ENCODE measurements at regions not wholly inside any gene's neighbourhood (a gene's known extent, or its start where the extent isn't known, plus 50 kb on each side); places are given as distances from the start of the nearest gene placed in this dataset.

DNA sequence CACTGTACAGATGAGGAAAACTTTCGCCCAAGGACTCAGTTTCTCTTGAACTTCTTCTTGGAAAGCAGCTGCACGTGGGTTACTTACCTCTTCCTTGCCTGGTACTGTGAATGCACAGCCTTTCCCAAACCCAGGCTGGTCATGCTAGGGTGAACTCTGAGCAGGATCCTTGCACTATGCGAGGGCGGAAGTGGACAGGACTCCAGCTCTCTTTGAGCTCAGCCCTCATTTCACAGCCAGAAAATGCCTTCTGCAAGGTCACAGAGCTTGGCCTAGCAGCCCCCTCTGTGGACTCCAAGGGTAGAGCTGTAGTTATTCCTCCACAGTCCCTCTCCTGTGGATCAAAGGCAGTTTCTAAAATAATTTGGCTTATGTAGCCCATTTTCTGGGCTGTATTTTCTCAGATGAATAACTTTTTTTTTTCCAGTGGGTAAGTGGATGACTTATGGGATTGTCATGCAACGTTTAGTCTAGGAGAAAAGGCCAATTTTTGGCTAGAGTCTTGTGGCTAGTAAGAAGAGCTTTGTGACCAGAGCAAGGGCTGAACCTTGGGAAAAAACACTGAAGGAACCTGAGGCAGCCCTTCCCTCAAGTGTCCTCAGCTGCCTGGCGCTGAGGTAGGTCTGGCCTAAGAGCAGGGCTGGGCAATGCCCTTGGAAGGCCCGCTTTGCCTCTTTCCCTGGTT, 172.7 kb downstream of the SCP2D1 start:
- no peak overlapping the region for H3K9ac ChIP-seq (ENCODE audit: low read length)
- no peak overlapping the region for H3K23ac ChIP-seq (ENCODE audit: low read length)
- H3K27ac ChIP-seq (ENCODE audit: low read depth, low read length), result no peak overlapping the region
- H3K18ac ChIP-seq (ENCODE audit: low read length), result no peak overlapping the region
- no peak overlapping the region for H2BK120ac ChIP-seq (ENCODE audit: low read depth, low read length)
- H4K8ac ChIP-seq (ENCODE audit: low read depth, low read length), result no peak overlapping the region
- no CpG with 5 or more reads among the region's 7 CpGs for WGBS (ENCODE audit: extremely low coverage, insufficient coverage, low lambda C conversion rate)
- H4K5ac ChIP-seq (ENCODE audit: low read length), result no peak overlapping the region
- no peak overlapping the region for H3K4ac ChIP-seq (ENCODE audit: low read depth, low read length)
- no peak overlapping the region for H2AK5ac ChIP-seq (ENCODE audit: low read length)
- H3K27me3 ChIP-seq (ENCODE audit: insufficient read depth, low read length, poor library complexity), result no peaks in the 10 kb centered on the region
- no peaks in the 10 kb centered on the region for H3K36me3 ChIP-seq (ENCODE audit: control insufficient read depth, insufficient read depth, low read length)
- H2BK15ac ChIP-seq (replicated peaks; ENCODE audit: low read depth), result no peak overlapping the region
- no peak for DNase-seq
- no peaks in the 10 kb centered on the region for H3K79me1 ChIP-seq (ENCODE audit: low read length)
- H3K56ac ChIP-seq (ENCODE audit: low read length), result no peak overlapping the region
- H3K79me2 ChIP-seq (ENCODE audit: control insufficient read depth, insufficient read depth, low read length), result no peaks in the 10 kb centered on the region
- H2BK5ac ChIP-seq (ENCODE audit: low read length), result no peak overlapping the region
- peaks cover 3% of the 10 kb centered on the region for H3K4me1 ChIP-seq (ENCODE audit: control insufficient read depth, low read depth, low read length)
- H3K4me2 ChIP-seq (ENCODE audit: low read length), result no peak overlapping the region
- no peak overlapping the region for H3K4me3 ChIP-seq (ENCODE audit: low read length)

DNA sequence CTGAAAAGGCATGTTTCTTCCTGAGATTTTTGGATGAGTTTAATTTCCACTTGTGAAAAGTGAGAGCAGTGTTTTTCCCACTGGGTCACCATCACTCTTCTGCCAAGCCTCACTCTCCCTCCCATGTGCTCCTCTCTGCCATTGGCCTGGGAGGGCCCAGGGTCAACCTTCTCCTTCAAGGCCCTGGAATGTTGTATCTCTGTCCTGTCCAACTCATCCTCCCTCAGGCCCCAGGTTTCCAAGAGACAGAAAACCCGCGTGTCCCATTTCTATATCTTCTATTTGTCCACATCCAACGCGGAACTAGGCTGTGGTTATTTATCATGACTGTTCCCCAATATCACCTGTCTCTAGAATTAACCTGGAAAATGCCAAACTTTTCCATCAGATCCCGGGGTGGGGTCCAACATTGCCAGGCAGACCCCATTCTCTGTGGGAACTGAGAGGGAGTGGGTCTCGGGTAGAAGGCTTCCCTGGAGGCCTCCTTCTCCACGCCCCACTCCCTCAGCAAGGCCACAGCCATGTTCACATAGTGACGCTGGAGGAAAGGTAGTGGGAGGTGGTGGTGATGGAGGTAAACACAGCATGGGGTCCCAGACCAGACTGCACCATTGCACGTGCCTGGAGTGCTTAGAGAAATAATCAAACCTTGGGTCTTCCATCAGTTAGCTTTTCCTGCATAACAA, 173.5 kb downstream of the SCP2D1 start:
- no peak overlapping the region for H3K4me2 ChIP-seq (ENCODE audit: low read length)
- no peak overlapping the region for H2BK15ac ChIP-seq (replicated peaks; ENCODE audit: low read depth)
- no peaks in the 10 kb centered on the region for H3K36me3 ChIP-seq (ENCODE audit: control insufficient read depth, insufficient read depth, low read length)
- H3K4me3 ChIP-seq (ENCODE audit: low read length), result no peak overlapping the region
- no peak overlapping the region for H3K4ac ChIP-seq (ENCODE audit: low read depth, low read length)
- H2BK120ac ChIP-seq (ENCODE audit: low read depth, low read length), result no peak overlapping the region
- no peak overlapping the region for H3K23ac ChIP-seq (ENCODE audit: low read length)
- H3K9ac ChIP-seq (ENCODE audit: low read length), result no peak overlapping the region
- no peak overlapping the region for H3K27ac ChIP-seq (ENCODE audit: low read depth, low read length)
- no peak overlapping the region for H4K5ac ChIP-seq (ENCODE audit: low read length)
- H4K8ac ChIP-seq (ENCODE audit: low read depth, low read length), result no peak overlapping the region
- H2BK5ac ChIP-seq (ENCODE audit: low read length), result no peak overlapping the region
- H2AK5ac ChIP-seq (ENCODE audit: low read length), result no peak overlapping the region
- no peak for DNase-seq
- no peaks in the 10 kb centered on the region for H3K27me3 ChIP-seq (ENCODE audit: insufficient read depth, low read length, poor library complexity)
- no peak overlapping the region for H3K56ac ChIP-seq (ENCODE audit: low read length)
- no CpG with 5 or more reads among the region's 9 CpGs for WGBS (ENCODE audit: extremely low coverage, insufficient coverage, low lambda C conversion rate)
- H3K4me1 ChIP-seq (ENCODE audit: control insufficient read depth, low read depth, low read length), result peaks cover 3% of the 10 kb centered on the region
- H3K79me2 ChIP-seq (ENCODE audit: control insufficient read depth, insufficient read depth, low read length), result no peaks in the 10 kb centered on the region
- no peaks in the 10 kb centered on the region for H3K79me1 ChIP-seq (ENCODE audit: low read length)
- H3K18ac ChIP-seq (ENCODE audit: low read length), result no peak overlapping the region

DNA sequence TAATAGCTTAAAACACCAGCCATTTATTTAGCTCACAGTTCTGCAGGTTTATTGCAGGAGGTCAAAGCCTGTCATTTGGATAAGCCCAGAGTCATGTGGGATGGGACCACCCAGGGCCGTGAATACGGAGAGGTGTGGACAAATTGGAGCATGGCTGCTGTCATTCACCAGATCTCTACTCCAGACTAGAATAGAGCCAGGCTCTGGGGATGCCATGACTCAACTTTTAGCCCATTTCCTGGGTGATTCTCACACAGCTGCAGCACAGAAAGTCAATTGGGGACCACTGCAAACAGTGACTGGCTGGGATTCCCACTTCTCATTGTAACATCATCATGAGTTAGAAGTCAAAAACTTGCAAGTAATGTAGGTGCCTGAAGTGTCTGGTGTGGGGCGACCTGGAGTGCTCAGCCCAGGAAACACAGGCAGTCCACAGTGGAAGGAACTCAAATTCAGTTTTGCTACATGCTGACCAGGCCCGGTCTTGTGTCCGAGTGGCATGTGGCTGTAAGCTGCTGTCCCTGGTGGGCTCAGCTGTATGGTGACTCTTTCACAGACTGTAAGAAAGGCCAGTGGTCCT, 174.3 kb downstream of the SCP2D1 start:
- Histone ChIP-seq H2BK15ac (replicated peaks; ENCODE audit: low read depth) (no peak overlapping the region), H3K4me3 (ENCODE audit: low read length) (no peak overlapping the region), H3K18ac (ENCODE audit: low read length) (peak overlapping the region; percentile 11), H3K79me1 (ENCODE audit: low read length) (no peaks in the 10 kb centered on the region), H3K27ac (ENCODE audit: low read depth, low read length) (no peak overlapping the region), H3K56ac (ENCODE audit: low read length) (peak overlapping the region; percentile 17), H3K79me2 (ENCODE audit: control insufficient read depth, insufficient read depth, low read length) (no peaks in the 10 kb centered on the region), H2BK5ac (ENCODE audit: low read length) (no peak overlapping the region), H2BK120ac (ENCODE audit: low read depth, low read length) (no peak overlapping the region), H3K36me3 (ENCODE audit: control insufficient read depth, insufficient read depth, low read length) (no peaks in the 10 kb centered on the region), H4K5ac (ENCODE audit: low read length) (no peak overlapping the region), H3K9ac (ENCODE audit: low read length) (no peak overlapping the region), H3K4ac (ENCODE audit: low read depth, low read length) (no peak overlapping the region), H4K8ac (ENCODE audit: low read depth, low read length) (no peak overlapping the region), H2AK5ac (ENCODE audit: low read length) (no peak overlapping the region), H3K27me3 (ENCODE audit: insufficient read depth, low read length, poor library complexity) (no peaks in the 10 kb centered on the region), H3K23ac (ENCODE audit: low read length) (no peak overlapping the region), H3K4me1 (ENCODE audit: control insufficient read depth, low read depth, low read length) (peaks cover 3% of the 10 kb centered on the region), H3K4me2 (ENCODE audit: low read length) (no peak overlapping the region)
- DNase-seq, result no peak
- no CpG with 5 or more reads among the region's 5 CpGs for WGBS (ENCODE audit: extremely low coverage, insufficient coverage, low lambda C conversion rate)

DNA sequence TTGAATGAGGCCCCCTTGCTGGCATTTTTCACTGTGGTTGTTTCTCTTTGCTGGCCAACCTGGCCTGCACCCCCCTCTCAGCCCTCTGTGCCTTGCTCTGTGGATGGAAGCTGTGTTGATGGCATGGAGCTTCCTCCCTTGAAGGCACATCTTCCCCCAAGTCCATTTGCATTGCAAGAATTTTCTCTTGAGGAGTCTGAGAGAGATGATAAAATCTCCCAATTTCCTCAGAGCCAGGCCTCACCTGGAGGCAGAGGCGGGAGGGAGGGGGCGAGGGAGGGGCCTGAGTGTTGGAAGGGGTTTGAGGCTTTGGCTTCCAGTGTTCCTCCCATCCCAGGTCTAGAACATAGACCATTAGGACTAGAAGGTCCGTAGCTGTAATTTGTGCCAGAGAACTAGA, 175.1 kb downstream of the SCP2D1 start:
- no CpG with 5 or more reads among the region's 3 CpGs for WGBS (ENCODE audit: extremely low coverage, insufficient coverage, low lambda C conversion rate)
- Histone ChIP-seq H2AK5ac (ENCODE audit: low read length) (no peak overlapping the region), H3K36me3 (ENCODE audit: control insufficient read depth, insufficient read depth, low read length) (no peaks in the 10 kb centered on the region), H3K79me1 (ENCODE audit: low read length) (no peaks in the 10 kb centered on the region), H3K27me3 (ENCODE audit: insufficient read depth, low read length, poor library complexity) (no peaks in the 10 kb centered on the region), H3K18ac (ENCODE audit: low read length) (peak overlapping the region; percentile 11), H3K56ac (ENCODE audit: low read length) (peak overlapping the region; percentile 17), H4K5ac (ENCODE audit: low read length) (no peak overlapping the region), H3K9ac (ENCODE audit: low read length) (no peak overlapping the region), H3K4me3 (ENCODE audit: low read length) (no peak overlapping the region), H3K23ac (ENCODE audit: low read length) (no peak overlapping the region), H3K79me2 (ENCODE audit: control insufficient read depth, insufficient read depth, low read length) (no peaks in the 10 kb centered on the region), H4K8ac (ENCODE audit: low read depth, low read length) (no peak overlapping the region), H3K4me2 (ENCODE audit: low read length) (no peak overlapping the region), H3K4me1 (ENCODE audit: control insufficient read depth, low read depth, low read length) (peaks cover 3% of the 10 kb centered on the region), H3K4ac (ENCODE audit: low read depth, low read length) (no peak overlapping the region), H2BK120ac (ENCODE audit: low read depth, low read length) (no peak overlapping the region), H2BK5ac (ENCODE audit: low read length) (no peak overlapping the region), H2BK15ac (replicated peaks; ENCODE audit: low read depth) (no peak overlapping the region), H3K27ac (ENCODE audit: low read depth, low read length) (no peak overlapping the region)
- peak; percentile 70 for DNase-seq

DNA sequence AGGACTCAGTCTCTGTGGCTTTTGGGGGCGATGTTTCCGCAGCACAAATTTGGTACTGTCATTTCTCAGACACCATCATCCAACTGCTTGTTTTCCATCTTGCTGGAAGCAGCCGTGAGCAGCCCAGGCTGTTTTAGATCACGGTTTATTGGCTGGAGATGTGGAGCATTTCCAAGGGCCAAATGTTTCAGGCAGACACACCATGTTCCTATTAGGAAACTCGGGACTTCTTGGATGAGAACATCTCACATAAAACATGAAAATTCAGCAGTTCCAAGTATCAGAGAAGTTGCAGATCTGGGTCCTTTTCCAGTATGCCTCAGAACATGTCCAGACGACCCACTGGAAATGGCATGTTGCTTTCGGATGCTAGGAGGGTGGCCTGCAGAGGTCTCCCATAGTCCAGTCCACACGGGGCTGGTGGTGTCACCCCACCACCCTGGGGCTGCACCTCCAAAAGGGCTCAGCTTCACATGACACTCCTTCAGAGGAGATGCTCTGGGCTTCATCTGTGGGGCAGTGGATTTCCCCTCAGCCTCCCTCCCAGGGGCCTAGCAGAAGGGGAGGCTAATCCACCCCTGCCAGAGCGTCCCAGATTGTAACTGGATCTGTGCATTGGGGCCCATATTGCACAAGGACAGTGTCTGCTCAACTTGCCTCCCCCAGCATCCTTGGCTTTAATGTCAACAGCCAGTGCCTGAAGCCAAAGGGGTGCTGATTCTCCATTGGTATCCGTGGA, 176.3 kb downstream of the SCP2D1 start:
- Histone ChIP-seq H3K79me2 (ENCODE audit: control insufficient read depth, insufficient read depth, low read length) (no peaks in the 10 kb centered on the region), H3K27me3 (ENCODE audit: insufficient read depth, low read length, poor library complexity) (no peaks in the 10 kb centered on the region), H3K9ac (ENCODE audit: low read length) (no peak overlapping the region), H3K4ac (ENCODE audit: low read depth, low read length) (no peak overlapping the region), H3K4me2 (ENCODE audit: low read length) (no peak overlapping the region), H3K4me1 (ENCODE audit: control insufficient read depth, low read depth, low read length) (peaks cover 3% of the 10 kb centered on the region), H3K4me3 (ENCODE audit: low read length) (no peak overlapping the region), H3K23ac (ENCODE audit: low read length) (no peak overlapping the region), H3K27ac (ENCODE audit: low read depth, low read length) (no peak overlapping the region), H2BK15ac (replicated peaks; ENCODE audit: low read depth) (no peak overlapping the region), H3K56ac (ENCODE audit: low read length) (no peak overlapping the region), H3K79me1 (ENCODE audit: low read length) (no peaks in the 10 kb centered on the region), H3K18ac (ENCODE audit: low read length) (no peak overlapping the region), H3K36me3 (ENCODE audit: control insufficient read depth, insufficient read depth, low read length) (no peaks in the 10 kb centered on the region), H2BK120ac (ENCODE audit: low read depth, low read length) (no peak overlapping the region), H2BK5ac (ENCODE audit: low read length) (no peak overlapping the region), H4K8ac (ENCODE audit: low read depth, low read length) (no peak overlapping the region), H2AK5ac (ENCODE audit: low read length) (no peak overlapping the region), H4K5ac (ENCODE audit: low read length) (no peak overlapping the region)
- no peak for DNase-seq
- WGBS (ENCODE audit: extremely low coverage, insufficient coverage, low lambda C conversion rate), result no CpG with 5 or more reads among the region's 10 CpGs

All from mesendoderm (in vitro differentiated cells).